ENCODE measurements at regions not wholly inside any gene's neighbourhood (a gene's known extent, or its start where the extent isn't known, plus 50 kb on each side); places are given as distances from the start of the nearest gene placed in this dataset.
A peak's percentile ranks its signal among the peaks of the same experiment; 100 is the strongest.

DNA sequence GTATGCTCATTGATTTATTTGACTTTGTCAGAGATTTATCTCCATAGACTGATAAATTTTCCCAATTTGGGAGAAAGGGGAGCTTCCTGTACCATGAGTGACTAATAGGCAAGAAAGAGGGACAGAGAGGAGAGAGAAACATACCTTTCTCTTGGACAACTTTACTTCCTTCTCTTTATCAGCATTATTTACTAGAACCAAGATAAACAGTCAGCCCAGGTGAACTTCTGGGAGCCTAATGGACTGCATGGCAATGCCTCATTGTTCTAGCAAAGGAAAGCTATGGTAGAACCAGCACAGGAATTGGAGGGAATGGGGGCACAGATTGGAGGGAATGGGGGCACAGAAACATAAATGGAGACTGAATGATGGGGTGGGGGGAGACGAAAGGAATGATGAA is 63.4 kb upstream of the STXBP6 start:
- POLR2A ChIA-PET = no interaction called here
- Histone ChIP-seq H3K4me1 (no peaks in the 10 kb centered on the region), H3K27ac (no peak overlapping the region), H3K4me3 (no peak overlapping the region), H3K4me2 (no peak overlapping the region), H3K9me3 (no peaks in the 10 kb centered on the region)
- TF ChIP-seq EP300 (IDR thresholded peaks at IDR 0.05) = no peak
- CTCF ChIA-PET = interaction anchor here (3.9 kb wide), 1 partner anchor 19 kb away, joined by 22 read pairs; no protein-coding TSS in a partner anchor
- ATAC-seq = no peak
- no peak for FAIRE-seq
- DNase-seq (ENCODE audit: low read depth in 1 of 2, low spot score in 1 of 2) = no peak
- 10% methylated on average over 1 of the region's 1 CpG for WGBS (ENCODE audit: missing lambda C conversion rate)

DNA sequence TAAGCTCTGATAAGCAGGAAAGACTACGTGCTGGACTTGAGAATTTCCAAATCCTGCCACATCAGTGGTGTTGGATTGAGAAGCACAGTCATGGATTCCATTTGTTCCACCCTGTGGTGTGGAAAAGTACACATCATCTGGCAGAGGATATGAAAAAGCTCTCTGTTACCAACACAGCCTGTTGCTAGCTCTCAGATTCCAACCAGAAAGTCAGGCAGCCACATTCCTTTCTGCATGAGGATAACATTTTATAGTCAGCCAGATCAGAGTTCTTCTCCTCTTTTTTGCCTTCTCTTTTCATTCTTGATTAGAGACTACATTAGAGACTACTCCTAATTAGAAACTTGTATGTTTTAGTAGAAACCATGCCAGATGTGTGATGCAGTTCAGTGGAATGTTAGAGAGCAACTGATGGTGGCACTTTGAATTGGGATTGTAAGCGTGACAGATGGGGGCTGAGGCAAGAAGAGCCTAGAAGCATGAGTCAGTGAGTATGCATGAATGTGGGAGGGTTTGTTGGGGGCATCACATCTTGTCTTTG is 61.2 kb upstream of the STXBP6 start:
- no peak overlapping the region for H3K4me2 ChIP-seq
- H3K9me3 ChIP-seq = no peaks in the 10 kb centered on the region
- ChIA-PET POLR2A (no interaction called here), CTCF (interaction anchor here (1.0 to 3.9 kb wide), 2 partner anchors 22 to 305 kb away, joined by 3 to 22 read pairs; no protein-coding TSS in a partner anchor)
- 10% methylated on average over 2 of the region's 2 CpGs for WGBS (ENCODE audit: missing lambda C conversion rate)
- H3K4me3 ChIP-seq = no peak overlapping the region
- no peaks in the 10 kb centered on the region for H3K4me1 ChIP-seq
- TF ChIP-seq JUN (IDR thresholded peaks at IDR 0.05) = no peak
- no peak for TF ChIP-seq EHMT2 (IDR thresholded peaks at IDR 0.05; ENCODE audit: low read depth)
- TF ChIP-seq FOXS1 (CRISPR knock-in tag; IDR thresholded peaks at IDR 0.05) = no peak
- no peak for TF ChIP-seq ZC3H11A (IDR thresholded peaks at IDR 0.05)
- TF ChIP-seq BCL3 (IDR thresholded peaks at IDR 0.05) = no peak
- TF ChIP-seq HEYL (CRISPR knock-in tag; IDR thresholded peaks at IDR 0.05) = no peak
- TF ChIP-seq PBX3 (IDR thresholded peaks at IDR 0.05) = no peak
- TF ChIP-seq GATA3 (IDR thresholded peaks at IDR 0.05; ENCODE audit: borderline replicate concordance) = no peak
- TF ChIP-seq, protein P1, sequence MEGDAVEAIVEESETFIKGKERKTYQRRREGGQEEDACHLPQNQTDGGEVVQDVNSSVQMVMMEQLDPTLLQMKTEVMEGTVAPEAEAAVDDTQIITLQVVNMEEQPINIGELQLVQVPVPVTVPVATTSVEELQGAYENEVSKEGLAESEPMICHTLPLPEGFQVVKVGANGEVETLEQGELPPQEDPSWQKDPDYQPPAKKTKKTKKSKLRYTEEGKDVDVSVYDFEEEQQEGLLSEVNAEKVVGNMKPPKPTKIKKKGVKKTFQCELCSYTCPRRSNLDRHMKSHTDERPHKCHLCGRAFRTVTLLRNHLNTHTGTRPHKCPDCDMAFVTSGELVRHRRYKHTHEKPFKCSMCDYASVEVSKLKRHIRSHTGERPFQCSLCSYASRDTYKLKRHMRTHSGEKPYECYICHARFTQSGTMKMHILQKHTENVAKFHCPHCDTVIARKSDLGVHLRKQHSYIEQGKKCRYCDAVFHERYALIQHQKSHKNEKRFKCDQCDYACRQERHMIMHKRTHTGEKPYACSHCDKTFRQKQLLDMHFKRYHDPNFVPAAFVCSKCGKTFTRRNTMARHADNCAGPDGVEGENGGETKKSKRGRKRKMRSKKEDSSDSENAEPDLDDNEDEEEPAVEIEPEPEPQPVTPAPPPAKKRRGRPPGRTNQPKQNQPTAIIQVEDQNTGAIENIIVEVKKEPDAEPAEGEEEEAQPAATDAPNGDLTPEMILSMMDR (IDR thresholded peaks at IDR 0.05) = no peak
- no peak for TF ChIP-seq HMGXB4 (CRISPR knock-in tag; IDR thresholded peaks at IDR 0.05; ENCODE audit: borderline replicate concordance)
- TF ChIP-seq HDAC2 (IDR thresholded peaks at IDR 0.05) = no peak
- no peak for TF ChIP-seq KDM1A (IDR thresholded peaks at IDR 0.05; ENCODE audit: low read depth)
- no peak for TF ChIP-seq CBX8 (IDR thresholded peaks at IDR 0.05)
- TF ChIP-seq ZSCAN20 (CRISPR knock-in tag; IDR thresholded peaks at IDR 0.05) = no peak
- TF ChIP-seq FOSL2 (IDR thresholded peaks at IDR 0.05) = no peak
- no peak for TF ChIP-seq FOSL2 (CRISPR knock-in tag; IDR thresholded peaks at IDR 0.05)
- no peak for FAIRE-seq
- ATAC-seq = peak; percentile 49 to 78; a peak in 4 of 6 replicates
- no peak overlapping the region for H3K27ac ChIP-seq
- DNase-seq (ENCODE audit: low read depth in 1 of 2, low spot score in 1 of 2) = peak in 1 of 2 experiments; percentile 38

GRCh38 chr14:25110106-25110505 is 60.2 kb upstream of the STXBP6 start:
- ChIA-PET POLR2A (no interaction called here), CTCF (interaction anchor here (1.0 to 3.9 kb wide), 2 partner anchors 23 to 304 kb away, joined by 3 to 22 read pairs; no protein-coding TSS in a partner anchor)
- Histone ChIP-seq H3K9me3 (no peaks in the 10 kb centered on the region), H3K4me2 (no peak overlapping the region), H3K4me3 (no peak overlapping the region), H3K27ac (no peak overlapping the region), H3K4me1 (no peaks in the 10 kb centered on the region)
- WGBS (ENCODE audit: missing lambda C conversion rate) = 13% methylated on average over 2 of the region's 2 CpGs
- DNase-seq (ENCODE audit: low read depth in 1 of 2, low spot score in 1 of 2) (no peak), FAIRE-seq (no peak), ATAC-seq (no peak)
- TF ChIP-seq RAD21 (conservative IDR thresholded peaks at IDR 0.05 in 1 of 2, IDR thresholded peaks at IDR 0.05 in 1 of 2) (no peak), GATA3 (IDR thresholded peaks at IDR 0.05; ENCODE audit: borderline replicate concordance) (no peak), ZNF302 (CRISPR knock-in tag; IDR thresholded peaks at IDR 0.05) (no peak), SREBF2 (IDR thresholded peaks at IDR 0.05) (no peak), EHMT2 (IDR thresholded peaks at IDR 0.05; ENCODE audit: low read depth) (no peak), HOXB13 (CRISPR knock-in tag; IDR thresholded peaks at IDR 0.05; ENCODE audit: low read depth) (no peak), FOSL2 (IDR thresholded peaks at IDR 0.05) (no peak), FOSL2 (CRISPR knock-in tag; IDR thresholded peaks at IDR 0.05) (no peak), HDAC2 (IDR thresholded peaks at IDR 0.05) (no peak), RFX5 (IDR thresholded peaks at IDR 0.05) (no peak), TFCP2L1 (CRISPR knock-in tag; IDR thresholded peaks at IDR 0.05) (no peak), MAZ (IDR thresholded peaks at IDR 0.05; ENCODE audit: borderline replicate concordance, low read depth, low read length) (no peak), NPAS2 (CRISPR knock-in tag; IDR thresholded peaks at IDR 0.05; ENCODE audit: borderline replicate concordance) (no peak)
- TF ChIP-seq, protein P2, sequence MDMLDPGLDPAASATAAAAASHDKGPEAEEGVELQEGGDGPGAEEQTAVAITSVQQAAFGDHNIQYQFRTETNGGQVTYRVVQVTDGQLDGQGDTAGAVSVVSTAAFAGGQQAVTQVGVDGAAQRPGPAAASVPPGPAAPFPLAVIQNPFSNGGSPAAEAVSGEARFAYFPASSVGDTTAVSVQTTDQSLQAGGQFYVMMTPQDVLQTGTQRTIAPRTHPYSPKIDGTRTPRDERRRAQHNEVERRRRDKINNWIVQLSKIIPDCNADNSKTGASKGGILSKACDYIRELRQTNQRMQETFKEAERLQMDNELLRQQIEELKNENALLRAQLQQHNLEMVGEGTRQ (IDR thresholded peaks at IDR 0.05) = no peak
- TF ChIP-seq, protein P1 (IDR thresholded peaks at IDR 0.05) = no peak
